Limb (tissue), 2 donors: ENCODE measurements at regions not wholly inside any gene's neighbourhood (a gene's known extent, or its start where the extent isn't known, plus 50 kb on each side); places are given as distances from the start of the nearest gene placed in this dataset.
"Not testable (repeated sequence)": the region's sequence is repeated elsewhere in the genome, so short reads cannot be mapped to it uniquely, and the experiment has no call there.

ENCODE experiments used
- DNase-seq, 2 donors: peaks; one replicate each; pipeline ENCODE4 v3.0.0-alpha.2; 2016; ENCODE audit errors: extremely low spot score in 2 of 2

- DNase-seq, result no peak
Measured at GRCh38 chr2:114128725-114129124, 238.8 kb downstream of the ACTR3 start.

- DNase-seq, result not testable (repeated sequence)
Measured at GRCh38 chr2:114132050-114132449, 242.2 kb downstream of the ACTR3 start.

DNA sequence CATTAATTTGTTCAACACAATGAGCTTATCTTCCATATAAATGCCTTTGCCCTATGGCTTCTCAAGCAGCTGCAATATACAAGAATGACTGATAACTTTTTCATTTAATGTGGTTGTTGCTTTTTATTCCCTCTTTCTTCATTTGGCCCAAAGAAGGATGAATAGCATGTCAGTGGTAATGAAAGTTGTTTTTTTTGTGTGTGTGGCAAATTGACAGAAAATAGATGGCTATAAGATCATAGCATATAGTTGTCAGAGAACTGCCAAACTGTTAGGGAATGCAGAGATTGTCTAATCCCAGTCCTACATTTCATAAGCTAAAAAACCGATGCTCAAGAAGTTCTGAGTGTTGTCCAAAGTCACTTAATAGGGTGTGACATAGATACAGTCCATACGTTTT lies 244.3 kb downstream of the ACTR3 start:
- no peak for DNase-seq

DNA sequence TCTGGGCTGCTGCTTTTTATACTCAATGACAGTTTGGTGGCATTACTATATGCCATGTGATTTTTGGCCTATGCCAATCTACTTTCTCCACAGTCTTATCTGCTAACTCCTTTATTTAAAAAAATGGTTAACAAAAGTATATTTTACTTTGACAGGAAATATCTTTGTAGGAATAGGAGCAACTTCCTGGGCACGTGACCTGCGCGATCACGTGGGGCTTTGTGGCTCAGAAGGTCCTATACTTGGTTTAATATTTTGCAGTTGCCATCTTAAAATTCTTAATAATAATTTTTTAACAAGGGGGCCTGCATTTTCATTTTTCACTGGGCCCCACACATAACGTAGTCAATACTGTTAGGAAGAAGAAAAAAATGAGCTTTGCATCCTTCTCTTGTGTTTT lies 249.7 kb downstream of the ACTR3 start:
- DNase-seq, result no peak

GRCh38 chr2:114156366-114157056 lies 266.6 kb downstream of the ACTR3 start:
- no peak for DNase-seq

- no peak for DNase-seq
Measured at GRCh38 chr2:114157057-114157385, 267.1 kb downstream of the ACTR3 start.

DNA sequence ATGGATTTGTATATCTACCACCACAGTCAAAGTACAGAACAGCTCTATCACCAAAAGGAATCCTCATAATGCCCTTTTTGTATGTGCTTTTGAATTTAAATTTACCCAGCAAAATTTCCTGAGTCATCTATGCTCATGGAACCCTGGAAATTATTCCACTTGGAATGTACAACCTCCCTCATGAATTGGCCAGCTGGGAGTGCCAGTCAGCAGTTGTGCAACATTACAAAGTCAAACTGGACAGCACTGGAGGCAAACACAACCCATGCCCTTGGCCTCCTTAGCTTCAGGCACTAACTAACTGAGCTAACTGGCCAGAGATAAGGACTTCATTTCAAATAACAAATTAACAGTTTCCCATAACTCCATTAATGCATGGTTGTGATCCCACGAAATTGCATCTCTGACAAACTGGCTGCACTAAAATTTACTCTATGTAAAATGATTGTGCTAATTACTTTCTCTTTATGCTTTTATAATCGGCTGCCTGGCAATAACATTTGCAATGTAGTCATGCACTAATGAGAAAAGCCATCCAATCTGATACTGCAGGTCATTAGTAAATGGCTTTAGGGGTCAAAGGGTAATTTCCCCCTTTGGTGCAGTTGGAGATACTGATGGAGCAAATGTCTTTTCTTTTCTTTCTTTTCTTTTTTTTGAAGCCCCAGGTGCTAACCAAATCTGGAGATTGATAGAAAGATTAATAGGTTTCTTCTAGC lies 270.5 kb downstream of the ACTR3 start:
- no peak for DNase-seq

- DNase-seq, result no peak
Measured at GRCh38 chr2:114161371-114161770, 271.5 kb downstream of the ACTR3 start.

GRCh38 chr2:114167799-114168198 lies 274.6 kb upstream of the DPP10 start:
- no peak for DNase-seq

DNA sequence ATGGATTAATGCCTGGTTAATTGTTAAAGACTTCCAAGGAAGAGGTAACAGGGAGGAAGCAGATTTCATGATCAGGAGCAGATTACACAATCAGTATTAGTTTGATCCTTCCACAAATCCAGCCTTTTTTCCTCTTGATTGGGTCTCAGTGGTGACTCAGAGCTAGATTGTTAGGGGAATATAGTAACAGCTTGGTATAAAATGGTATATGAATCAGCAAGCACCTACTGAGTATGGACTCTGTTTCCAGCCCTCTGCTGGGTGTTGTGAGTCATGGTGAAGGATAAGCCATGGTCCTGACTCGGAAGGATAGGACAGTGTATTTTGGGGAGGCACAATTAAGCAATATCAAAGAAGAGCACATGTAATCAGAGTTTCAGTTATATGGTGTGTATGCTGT lies 272.4 kb upstream of the DPP10 start:
- DNase-seq, result no peak

DNA sequence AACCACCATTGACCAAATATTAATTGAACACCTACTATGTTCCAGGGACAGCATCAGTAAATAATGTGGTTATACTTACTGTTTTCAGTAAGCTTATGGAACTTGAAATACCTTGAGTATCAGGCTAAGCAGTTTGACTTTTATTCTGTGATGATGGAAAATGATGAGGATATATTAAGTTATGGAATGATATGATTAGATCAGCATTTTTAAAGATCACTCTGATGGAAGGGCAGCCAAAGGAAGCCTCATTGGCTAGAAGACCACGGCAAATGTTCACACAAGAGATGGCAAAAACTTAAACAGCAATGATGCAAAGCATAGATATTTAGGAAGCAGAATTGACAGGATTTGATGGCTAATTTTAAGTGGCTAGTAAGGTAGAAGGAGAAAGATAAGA lies 266.9 kb upstream of the DPP10 start:
- no peak for DNase-seq

GRCh38 chr2:114185501-114185900 lies 256.9 kb upstream of the DPP10 start:
- no peak for DNase-seq

- DNase-seq, result no peak
Measured at GRCh38 chr2:114192362-114192761, 250.1 kb upstream of the DPP10 start.

DNA sequence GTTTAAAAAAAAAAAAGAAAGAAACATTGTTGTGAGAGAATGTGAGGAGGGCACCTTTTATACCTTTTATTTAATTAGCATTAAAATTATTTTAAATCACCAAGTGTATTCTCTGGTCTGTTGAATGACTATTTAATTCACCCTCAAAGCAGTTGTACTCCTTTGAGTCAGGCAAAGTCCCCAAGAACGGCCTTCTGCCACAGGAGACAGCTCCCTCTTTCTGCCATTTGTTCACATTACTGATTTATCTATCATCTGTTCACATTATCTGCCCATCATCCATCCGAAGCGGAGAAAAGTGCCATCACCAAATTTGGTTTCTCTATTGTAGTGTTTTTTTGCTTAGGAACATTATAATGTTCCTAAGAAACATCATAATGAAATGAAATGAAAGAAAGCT lies 240.7 kb upstream of the DPP10 start:
- no peak for DNase-seq

DNA sequence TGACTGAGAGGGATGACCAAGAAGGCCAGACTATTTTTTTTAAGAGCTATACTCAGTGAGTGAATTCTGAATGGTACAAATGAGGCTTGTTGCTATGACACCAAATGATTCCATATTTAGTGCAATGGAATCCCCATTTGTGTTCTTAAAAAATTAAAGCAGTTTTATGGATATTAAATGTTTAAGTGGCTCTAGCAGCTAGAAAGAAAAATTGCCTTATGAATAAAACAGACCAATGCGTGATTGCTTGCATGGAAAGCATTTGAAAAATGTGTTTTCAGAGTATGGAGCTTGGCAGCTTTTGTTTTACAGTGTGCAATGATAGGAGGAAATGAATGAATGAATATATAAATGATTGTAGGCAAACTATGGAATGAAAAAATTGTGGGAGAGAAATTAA lies 238.8 kb upstream of the DPP10 start:
- no peak for DNase-seq

DNA sequence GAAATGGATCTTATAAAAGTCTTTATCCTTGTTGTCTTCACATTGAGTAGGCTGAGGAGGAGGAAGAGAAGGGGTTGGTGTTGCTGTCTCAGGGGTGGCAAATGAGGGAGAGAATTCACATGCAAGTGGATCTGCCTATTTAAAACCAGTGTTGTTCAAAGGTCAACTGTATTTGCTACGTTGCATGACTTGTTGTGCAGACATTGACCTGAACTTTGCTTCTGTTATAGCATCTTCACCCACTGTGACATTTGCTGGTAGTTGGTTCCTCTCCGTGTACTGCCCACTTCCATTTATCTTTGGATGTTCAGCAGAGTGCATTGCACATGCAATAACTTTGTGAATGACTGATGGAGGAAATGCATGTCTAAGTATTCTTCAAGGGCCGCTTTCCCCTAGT lies 228.6 kb upstream of the DPP10 start:
- no peak for DNase-seq

- no peak for DNase-seq
Measured at GRCh38 chr2:114218383-114218782, 224.1 kb upstream of the DPP10 start.

GRCh38 chr2:114219456-114219855 lies 223.0 kb upstream of the DPP10 start:
- DNase-seq, result no peak

GRCh38 chr2:114222344-114222743 lies 220.1 kb upstream of the DPP10 start:
- DNase-seq, result no peak

GRCh38 chr2:114231921-114232320 lies 210.5 kb upstream of the DPP10 start:
- DNase-seq, result no peak

- no peak for DNase-seq
Measured at GRCh38 chr2:114237331-114237730, 205.1 kb upstream of the DPP10 start.

- no peak for DNase-seq
Measured at GRCh38 chr2:114238910-114239559, 203.4 kb upstream of the DPP10 start.

DNA sequence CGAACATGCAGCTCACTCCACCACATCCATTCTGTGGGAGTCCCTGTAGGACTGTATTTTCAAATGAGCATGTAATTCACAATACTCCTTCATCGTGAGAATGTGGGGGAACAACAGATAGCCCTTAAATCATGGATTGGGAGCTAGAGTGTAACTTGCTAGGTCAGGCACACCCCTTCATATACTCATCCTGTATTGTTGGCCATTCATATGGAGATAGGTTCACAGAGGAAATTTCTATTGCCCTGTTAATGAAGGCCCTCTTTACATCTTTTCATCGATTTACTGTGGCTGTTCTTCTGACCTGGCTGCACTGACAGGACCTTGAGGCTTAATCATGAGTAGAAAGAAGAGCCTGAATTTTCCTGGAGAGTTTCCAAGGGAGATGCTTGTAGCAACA lies 193.8 kb upstream of the DPP10 start:
- no peak for DNase-seq
